ENCODE measurements at regions not wholly inside any gene's neighbourhood (a gene's known extent, or its start where the extent isn't known, plus 50 kb on each side); places are given as distances from the start of the nearest gene placed in this dataset.

GRCh38 chr4:127196655-127197352 lies 436.0 kb upstream of the INTU start:
- H2AFZ ChIP-seq (ENCODE audit: low read depth, low read length) = no peak overlapping the region
- no peaks in the 10 kb centered on the region for H3K4me1 ChIP-seq (ENCODE audit: insufficient read depth, low read length)

GRCh38 chr4:127203562-127204200 lies 429.1 kb upstream of the INTU start:
- Histone ChIP-seq H2AFZ (ENCODE audit: low read depth, low read length) (no peak overlapping the region), H3K4me3 (ENCODE audit: low read length) (no peak overlapping the region), H3K4me1 (ENCODE audit: insufficient read depth, low read length) (no peaks in the 10 kb centered on the region), H3K36me3 (ENCODE audit: insufficient read depth, low read length) (no peaks in the 10 kb centered on the region), H3K27me3 (ENCODE audit: insufficient read depth, low read length) (no peaks in the 10 kb centered on the region), H3K9me3 (ENCODE audit: low read length) (no peaks in the 10 kb centered on the region)

More at GRCh38 chr4:127196655-127197352, 436.0 kb upstream of the INTU start:
- Histone ChIP-seq H3K36me3 (ENCODE audit: insufficient read depth, low read length) (no peaks in the 10 kb centered on the region), H3K4me3 (ENCODE audit: low read length) (no peak overlapping the region), H3K27me3 (ENCODE audit: insufficient read depth, low read length) (no peaks in the 10 kb centered on the region), H3K9me3 (ENCODE audit: low read length) (no peaks in the 10 kb centered on the region)

- Histone ChIP-seq H3K9me3 (ENCODE audit: low read length) (no peaks in the 10 kb centered on the region), H3K4me3 (ENCODE audit: low read length) (no peak overlapping the region), H2AFZ (ENCODE audit: low read depth, low read length) (no peak overlapping the region), H3K4me1 (ENCODE audit: insufficient read depth, low read length) (no peaks in the 10 kb centered on the region), H3K36me3 (ENCODE audit: insufficient read depth, low read length) (no peaks in the 10 kb centered on the region), H3K27me3 (ENCODE audit: insufficient read depth, low read length) (no peaks in the 10 kb centered on the region)
Measured at GRCh38 chr4:127204322-127204721, 428.4 kb upstream of the INTU start.

- Histone ChIP-seq H3K4me3 (ENCODE audit: low read length) (no peak overlapping the region), H3K36me3 (ENCODE audit: insufficient read depth, low read length) (no peaks in the 10 kb centered on the region), H2AFZ (ENCODE audit: low read depth, low read length) (no peak overlapping the region)
Measured at GRCh38 chr4:127209580-127210095, 423.1 kb upstream of the INTU start.

GRCh38 chr4:127210893-127211649 lies 421.7 kb upstream of the INTU start:
- H3K4me1 ChIP-seq (ENCODE audit: insufficient read depth, low read length) = no peaks in the 10 kb centered on the region
- no peak overlapping the region for H3K4me3 ChIP-seq (ENCODE audit: low read length)
- H3K36me3 ChIP-seq (ENCODE audit: insufficient read depth, low read length) = no peaks in the 10 kb centered on the region
- no peaks in the 10 kb centered on the region for H3K27me3 ChIP-seq (ENCODE audit: insufficient read depth, low read length)
- H3K9me3 ChIP-seq (ENCODE audit: low read length) = no peaks in the 10 kb centered on the region
- H2AFZ ChIP-seq (ENCODE audit: low read depth, low read length) = no peak overlapping the region

More at GRCh38 chr4:127209580-127210095, 423.1 kb upstream of the INTU start:
- H3K9me3 ChIP-seq (ENCODE audit: low read length) = no peaks in the 10 kb centered on the region
- no peaks in the 10 kb centered on the region for H3K4me1 ChIP-seq (ENCODE audit: insufficient read depth, low read length)
- H3K27me3 ChIP-seq (ENCODE audit: insufficient read depth, low read length) = no peaks in the 10 kb centered on the region

- H3K4me1 ChIP-seq (ENCODE audit: insufficient read depth, low read length) = no peaks in the 10 kb centered on the region
- no peaks in the 10 kb centered on the region for H3K27me3 ChIP-seq (ENCODE audit: insufficient read depth, low read length)
- H3K4me3 ChIP-seq (ENCODE audit: low read length) = no peak overlapping the region
- H2AFZ ChIP-seq (ENCODE audit: low read depth, low read length) = no peak overlapping the region
- no peaks in the 10 kb centered on the region for H3K9me3 ChIP-seq (ENCODE audit: low read length)
- H3K36me3 ChIP-seq (ENCODE audit: insufficient read depth, low read length) = no peaks in the 10 kb centered on the region
Measured at GRCh38 chr4:127211650-127212560, 420.9 kb upstream of the INTU start.

- no peaks in the 10 kb centered on the region for H3K4me1 ChIP-seq (ENCODE audit: insufficient read depth, low read length)
- H3K9me3 ChIP-seq (ENCODE audit: low read length) = no peaks in the 10 kb centered on the region
- no peak overlapping the region for H3K4me3 ChIP-seq (ENCODE audit: low read length)
- H3K36me3 ChIP-seq (ENCODE audit: insufficient read depth, low read length) = no peaks in the 10 kb centered on the region
- H3K27me3 ChIP-seq (ENCODE audit: insufficient read depth, low read length) = no peaks in the 10 kb centered on the region
- H2AFZ ChIP-seq (ENCODE audit: low read depth, low read length) = no peak overlapping the region
Measured at GRCh38 chr4:127212701-127213100, 420.1 kb upstream of the INTU start.

- no peaks in the 10 kb centered on the region for H3K27me3 ChIP-seq (ENCODE audit: insufficient read depth, low read length)
- H3K9me3 ChIP-seq (ENCODE audit: low read length) = no peaks in the 10 kb centered on the region
- no peak overlapping the region for H3K4me3 ChIP-seq (ENCODE audit: low read length)
- no peaks in the 10 kb centered on the region for H3K36me3 ChIP-seq (ENCODE audit: insufficient read depth, low read length)
- H3K4me1 ChIP-seq (ENCODE audit: insufficient read depth, low read length) = no peaks in the 10 kb centered on the region
- H2AFZ ChIP-seq (ENCODE audit: low read depth, low read length) = no peak overlapping the region
Measured at GRCh38 chr4:127214016-127214415, 418.7 kb upstream of the INTU start.

- no peak overlapping the region for H2AFZ ChIP-seq (ENCODE audit: low read depth, low read length)
- H3K4me3 ChIP-seq (ENCODE audit: low read length) = no peak overlapping the region
- no peaks in the 10 kb centered on the region for H3K36me3 ChIP-seq (ENCODE audit: insufficient read depth, low read length)
- no peaks in the 10 kb centered on the region for H3K9me3 ChIP-seq (ENCODE audit: low read length)
- H3K4me1 ChIP-seq (ENCODE audit: insufficient read depth, low read length) = no peaks in the 10 kb centered on the region
- no peaks in the 10 kb centered on the region for H3K27me3 ChIP-seq (ENCODE audit: insufficient read depth, low read length)
Measured at GRCh38 chr4:127214931-127215330, 417.8 kb upstream of the INTU start.

- Histone ChIP-seq H3K27me3 (ENCODE audit: insufficient read depth, low read length) (no peaks in the 10 kb centered on the region), H2AFZ (ENCODE audit: low read depth, low read length) (no peak overlapping the region), H3K4me1 (ENCODE audit: insufficient read depth, low read length) (no peaks in the 10 kb centered on the region), H3K4me3 (ENCODE audit: low read length) (no peak overlapping the region), H3K9me3 (ENCODE audit: low read length) (no peaks in the 10 kb centered on the region), H3K36me3 (ENCODE audit: insufficient read depth, low read length) (no peaks in the 10 kb centered on the region)
Measured at GRCh38 chr4:127217586-127218229, 415.0 kb upstream of the INTU start.

- H3K4me1 ChIP-seq (ENCODE audit: insufficient read depth, low read length) = no peaks in the 10 kb centered on the region
- no peak overlapping the region for H2AFZ ChIP-seq (ENCODE audit: low read depth, low read length)
- H3K4me3 ChIP-seq (ENCODE audit: low read length) = no peak overlapping the region
- H3K9me3 ChIP-seq (ENCODE audit: low read length) = no peaks in the 10 kb centered on the region
- no peaks in the 10 kb centered on the region for H3K36me3 ChIP-seq (ENCODE audit: insufficient read depth, low read length)
- no peaks in the 10 kb centered on the region for H3K27me3 ChIP-seq (ENCODE audit: insufficient read depth, low read length)
Measured at GRCh38 chr4:127219232-127219631, 413.5 kb upstream of the INTU start.

- Histone ChIP-seq H2AFZ (ENCODE audit: low read depth, low read length) (no peak overlapping the region), H3K4me3 (ENCODE audit: low read length) (no peak overlapping the region)
Measured at GRCh38 chr4:127224556-127224955, 408.2 kb upstream of the INTU start.

More at GRCh38 chr4:127224556-127224955, 408.2 kb upstream of the INTU start:
- Histone ChIP-seq H3K36me3 (ENCODE audit: insufficient read depth, low read length) (no peaks in the 10 kb centered on the region), H3K27me3 (ENCODE audit: insufficient read depth, low read length) (no peaks in the 10 kb centered on the region), H3K9me3 (ENCODE audit: low read length) (no peaks in the 10 kb centered on the region), H3K4me1 (ENCODE audit: insufficient read depth, low read length) (no peaks in the 10 kb centered on the region)

All from neuron (in vitro differentiated cells).